GM12878 (cell line): ENCODE measurements at regions not wholly inside any gene's neighbourhood (a gene's known extent, or its start where the extent isn't known, plus 50 kb on each side); places are given as distances from the start of the nearest gene placed in this dataset.

Experiments used
- ATAC-seq: fragments of 200-7000 bp; cut with Tn5 transposase; 3 replicates; pipeline ENCODE4 v1.9.1; 2020; ENCODE audit warnings: mild to moderate bottlenecking, moderate library complexity
- BruUV-seq: library from RNA; stranded (reverse); fragments of 400-500 nt; replicated peaks from 2 replicates; lab custom pipeline; 2021; lab: Mats Ljungman, UMichigan
- CTCF ChIA-PET: fragments of 300-600 bp; sonication (Branson Sonifier 250); formaldehyde crosslinking; extraction: SDS; loops from one replicate; lab custom pipeline; 2021; ENCODE audit warnings: inconsistent platforms; lab: Yijun Ruan, JAX
- POLR2A ChIA-PET: fragments of 350-600 bp; formaldehyde crosslinking; extraction: SDS; loops from one replicate; lab custom pipeline; 2021; ENCODE audit warnings: inconsistent platforms; lab: Charles Lee
- RAD21 ChIA-PET: fragments of 300-600 bp; sonication (Branson Sonifier 250); formaldehyde crosslinking; loops from one replicate; lab custom pipeline; 2023; ENCODE audit warnings: antibody characterized with exemption; ENCODE audit not compliant: unreplicated experiment; lab: Charles Lee
- SMC1A ChIA-PET: fragments of 300-600 bp; sonication (Branson Sonifier 250); formaldehyde crosslinking; loops from one replicate; lab custom pipeline; 2023; ENCODE audit not compliant: unreplicated experiment, uncharacterized antibody; lab: Charles Lee
- DNase-seq: peaks from one replicate; pipeline ENCODE4 v3.0.0-alpha.2; 2011; ENCODE audit warnings: low read depth, low spot score
- FAIRE-seq: peaks from 3 replicates; lab custom pipeline; 2011; peaks lifted over from hg19 to GRCh38; lab: Jason Lieb, UNC
- H2AFZ ChIP-seq: 2 replicates; pipeline ENCODE4 v1.6.0; 2011; ENCODE audit warnings: low read depth, low read length, control low read depth; ENCODE audit not compliant: control insufficient read depth
- H3K27ac ChIP-seq: 2 replicates; pipeline ENCODE4 v1.5.1; 2011; ENCODE audit warnings: control low read depth; ENCODE audit not compliant: control insufficient read depth, insufficient read depth
- H3K27me3 ChIP-seq, 2 experiments: replicated peaks in 1 of 2; 2 replicates each; pipeline versions ENCODE4 v1.6.0 to v1.6.1; 2011; ENCODE audit warnings: low read length in 1 of 2; ENCODE audit not compliant: control insufficient read depth in 2 of 2, insufficient read depth in 2 of 2
- H3K36me3 ChIP-seq, 2 experiments: 2 replicates each; pipeline ENCODE4 v1.5.1; 2011; ENCODE audit warnings: low read length in 1 of 2; ENCODE audit not compliant: control insufficient read depth in 2 of 2, insufficient read depth in 2 of 2
- H3K4me1 ChIP-seq: 2 replicates; pipeline ENCODE4 v1.6.1; 2011; ENCODE audit warnings: mild to moderate bottlenecking, low read length, moderate library complexity, mixed read lengths; ENCODE audit not compliant: control insufficient read depth, insufficient read depth
- H3K4me2 ChIP-seq: 2 replicates; pipeline ENCODE4 v1.6.0; 2011; ENCODE audit warnings: control low read depth; ENCODE audit not compliant: control insufficient read depth, insufficient read depth
- H3K4me3 ChIP-seq: fragments of 200-600 bp; sonication (generic); 2 replicates; pipeline ENCODE4 v1.5.1; 2016
- H3K79me2 ChIP-seq: 2 replicates; pipeline ENCODE4 v1.6.0; 2011; ENCODE audit warnings: low read length; ENCODE audit not compliant: control insufficient read depth, insufficient read depth
- H3K9ac ChIP-seq: 2 replicates; pipeline ENCODE4 v1.8.0; 2011; ENCODE audit warnings: low read length, control low read depth, mixed read lengths; ENCODE audit not compliant: control insufficient read depth, insufficient read depth
- H3K9me3 ChIP-seq: replicated peaks from 3 replicates; pipeline ENCODE4 v1.5.1; 2011; ENCODE audit warnings: mild to moderate bottlenecking, low read length; ENCODE audit not compliant: control insufficient read depth, insufficient read depth
- H4K20me1 ChIP-seq: 2 replicates; pipeline ENCODE4 v1.6.0; 2011; ENCODE audit not compliant: control insufficient read depth, insufficient read depth
- BACH1 ChIP-seq: fragments of 450-650 bp; IDR thresholded peaks from 2 replicates; pipeline ENCODE4 v1.6.1; 2017; ENCODE audit warnings: mild to moderate bottlenecking, borderline replicate concordance
- CBX3 ChIP-seq: fragments of 200-600 bp; sonication (generic); IDR thresholded peaks from 2 replicates; pipeline ENCODE4 v1.6.1; 2016; ENCODE audit warnings: low read depth, borderline replicate concordance
- DPF2 ChIP-seq: fragments of 450-650 bp; IDR thresholded peaks from 2 replicates; pipeline ENCODE4 v1.6.1; 2017; ENCODE audit warnings: mild to moderate bottlenecking
- ETV6 ChIP-seq, 2 experiments: fragments of 450-650 bp in 1 of 2; IDR thresholded peaks in 1 of 2; conservative IDR thresholded peaks in 1 of 2; 2 replicates each; pipeline ENCODE4 v1.6.1; 2014; ENCODE audit warnings: antibody characterized with exemption in 1 of 2, borderline replicate concordance in 1 of 2, low read depth in 1 of 2, mild to moderate bottlenecking in 1 of 2, moderate library complexity in 1 of 2
- EZH2 ChIP-seq: IDR thresholded peaks from 2 replicates; pipeline ENCODE4 v1.6.1; 2012; ENCODE audit warnings: low read depth, mild to moderate bottlenecking, control low read depth, inconsistent platforms, low read length, borderline replicate concordance; ENCODE audit not compliant: control insufficient read depth
- HCFC1 ChIP-seq: fragments of 150-350 bp; IDR thresholded peaks from 2 replicates; pipeline ENCODE4 v1.6.1; 2014; ENCODE audit warnings: low read length
- IKZF2 ChIP-seq, 2 experiments: fragments of 450-650 bp; IDR thresholded peaks; 2 replicates each; pipeline ENCODE4 v1.6.1; 2017; ENCODE audit warnings: mild to moderate bottlenecking in 2 of 2, moderate library complexity in 2 of 2
- KDM1A ChIP-seq: fragments of 200-600 bp; sonication (generic); IDR thresholded peaks from 2 replicates; pipeline ENCODE4 v1.6.1; 2016; ENCODE audit warnings: borderline replicate concordance
- KLF5 ChIP-seq: fragments of 450-650 bp; IDR thresholded peaks from 2 replicates; pipeline ENCODE4 v1.6.1; 2014; ENCODE audit warnings: mild to moderate bottlenecking; ENCODE audit not compliant: partially characterized antibody
- MEF2B ChIP-seq: fragments of 450-650 bp; IDR thresholded peaks from 2 replicates; pipeline ENCODE4 v1.6.1; 2018; ENCODE audit warnings: mild to moderate bottlenecking, moderate library complexity; ENCODE audit not compliant: partially characterized antibody, poor library complexity, severe bottlenecking
- NFXL1 ChIP-seq: fragments of 450-650 bp; IDR thresholded peaks from 2 replicates; pipeline ENCODE4 v1.6.1; 2017; ENCODE audit warnings: antibody characterized with exemption, mild to moderate bottlenecking, borderline replicate concordance
- POLR2AphosphoS5 ChIP-seq: IDR thresholded peaks from 2 replicates; pipeline ENCODE4 v1.6.1; 2011; ENCODE audit warnings: mild to moderate bottlenecking, low read length, inconsistent platforms
- PRDM15 ChIP-seq: fragments of 450-650 bp; formaldehyde crosslinking; IDR thresholded peaks from 2 replicates; pipeline ENCODE4 v1.4.0; 2020; ENCODE audit warnings: mild to moderate bottlenecking, moderate library complexity
- RAD21 ChIP-seq: IDR thresholded peaks from 2 replicates; pipeline ENCODE4 v1.6.1; 2011; ENCODE audit warnings: mild to moderate bottlenecking, low read depth, low read length, moderate library complexity; ENCODE audit not compliant: insufficient read depth
- RCOR1 ChIP-seq: conservative IDR thresholded peaks from 2 replicates; pipeline ENCODE4 v1.6.1; 2012; ENCODE audit warnings: low read depth, low read length, improper control_type of control experiment
- RELB ChIP-seq: fragments of 450-650 bp; IDR thresholded peaks from 2 replicates; pipeline ENCODE4 v1.6.1; 2017; ENCODE audit warnings: low read depth, mild to moderate bottlenecking, moderate library complexity
- RUNX3 ChIP-seq: IDR thresholded peaks from 2 replicates; pipeline ENCODE4 v1.6.1; 2012; ENCODE audit warnings: low read length, inconsistent platforms
- SIN3A ChIP-seq: IDR thresholded peaks from 2 replicates; pipeline ENCODE4 v1.6.1; 2012; ENCODE audit warnings: low read depth, low read length, improper control_type of control experiment
- STAT1 ChIP-seq: fragments of 450-650 bp; conservative IDR thresholded peaks from 2 replicates; pipeline ENCODE4 v1.6.1; 2014; ENCODE audit warnings: antibody characterized with exemption, mild to moderate bottlenecking
- SUZ12 ChIP-seq: fragments of 200-600 bp; sonication (generic); IDR thresholded peaks from one replicate; pipeline ENCODE4 v1.6.1; 2018; ENCODE audit warnings: antibody characterized with exemption, mild to moderate bottlenecking; ENCODE audit not compliant: unreplicated experiment
- ZNF207 ChIP-seq: fragments of 450-650 bp; IDR thresholded peaks from 2 replicates; pipeline ENCODE4 v1.6.1; 2014; ENCODE audit warnings: antibody characterized with exemption, mild to moderate bottlenecking, borderline replicate concordance
- ZSCAN29 ChIP-seq: fragments of 450-650 bp; IDR thresholded peaks from 2 replicates; pipeline ENCODE4 v1.6.1; 2017; ENCODE audit warnings: mild to moderate bottlenecking, moderate library complexity
- WGBS: methylation state at CpG from one replicate; pipeline ENCODE4 v1.1.6; 2016; ENCODE audit warnings: low lambda C conversion rate; ENCODE audit not compliant: insufficient replicate concordance, insufficient coverage; ENCODE audit errors: missing lambda C conversion rate; 5-methylcytosine and 5-hydroxymethylcytosine counted together
- in situ Hi-C: fragments of 300-500 bp; cut with MboI; formaldehyde crosslinking; loops from 9 replicates; pipeline ENCODE4 v1.14.3; 2018; ENCODE audit warnings: mixed read lengths
- intact Hi-C: fragments of 100-400 bp; cut with micrococcal nuclease; formaldehyde crosslinking; loops from one replicate; pipeline ENCODE4 v1.14.2; 2022; ENCODE audit not compliant: unreplicated experiment

- Histone ChIP-seq H2AFZ (no peak overlapping the region), H3K79me2 (no peaks in the 10 kb centered on the region), H3K4me3 (no peak overlapping the region), H3K4me1 (peaks cover 14% of the 10 kb centered on the region), H3K27ac (no peak overlapping the region), H3K4me2 (no peak overlapping the region), H3K36me3 (no peaks in the 10 kb centered on the region), H3K9me3 (no peaks in the 10 kb centered on the region; the same call in 2 of the 3 replicates), H4K20me1 (no peaks in the 10 kb centered on the region), H3K27me3 (no peaks in the 10 kb centered on the region), H3K9ac (no peak overlapping the region)
- WGBS = 48% methylated on average over 2 of the region's 2 CpGs
- no TSS peak for BruUV-seq
- ChIA-PET SMC1A (interaction anchor here (1.2 kb wide), 1 partner anchor 13 kb away, joined by 3 read pairs; no protein-coding TSS in a partner anchor), RAD21 (interaction anchor here (1.3 to 2.3 kb wide), 2 partner anchors 71 to 137 kb away, joined by 4 to 7 read pairs; no protein-coding TSS in a partner anchor), CTCF (interaction anchor here (1.3 to 1.6 kb wide), 2 partner anchors 9 to 213 kb away, joined by 3 to 4 read pairs; no protein-coding TSS in a partner anchor), POLR2A (no interaction called here)
- ATAC-seq (peak; percentile 92), DNase-seq (peak; percentile 39), FAIRE-seq (peak; percentile 59)
- intact Hi-C loops = no loop called here
- in situ Hi-C loops = no loop called here
- TF ChIP-seq RAD21 = no peak
- TF ChIP-seq CBX3 = no peak
- no peak for TF ChIP-seq RCOR1
- TF ChIP-seq NFXL1 = no peak
- TF ChIP-seq IKZF2 (IDR thresholded peaks at IDR 0.05) = 0 out of 4 replicates have a peak, but pooled peaks of 1 of the 2 experiments have one; percentile 16
- no peak for TF ChIP-seq SIN3A
- TF ChIP-seq POLR2AphosphoS5 = no peak
- TF ChIP-seq ZNF207 = no peak
- TF ChIP-seq EZH2 = no peak
- no peak for TF ChIP-seq PRDM15 (CRISPR knock-in tag)
- TF ChIP-seq MEF2B = no peak
- TF ChIP-seq KLF5 = no peak
- TF ChIP-seq DPF2 = no peak
- TF ChIP-seq HCFC1 = no peak
- TF ChIP-seq RELB = no peak
- no peak for TF ChIP-seq KDM1A
- TF ChIP-seq ZSCAN29 = no peak
- TF ChIP-seq RUNX3 = peak; percentile 88
- no peak for TF ChIP-seq SUZ12
- TF ChIP-seq ETV6 (conservative IDR thresholded peaks at IDR 0.05 in 1 of 2, IDR thresholded peaks at IDR 0.05 in 1 of 2; ENCODE audit: borderline replicate concordance in 1 of 2, low read depth in 1 of 2) = no peak
- no peak for TF ChIP-seq BACH1
- no peak for TF ChIP-seq STAT1
Observed at GRCh38 chr2:181241797-181242196, 215.4 kb upstream of the ITGA4 start.
